SU-DHL-6 (cell line): ENCODE measurements at regions not wholly inside any gene's neighbourhood (a gene's known extent, or its start where the extent isn't known, plus 50 kb on each side); places are given as distances from the start of the nearest gene placed in this dataset.

Experiments
- H2AFZ ChIP-seq: fragments of 200-600 bp; sonication (generic); 2 replicates; pipeline ENCODE4 v1.6.1; 2014; ENCODE audit warnings: low read depth, mild to moderate bottlenecking, moderate library complexity, mixed read lengths, antibody characterized with exemption, low read length; ENCODE audit not compliant: severe bottlenecking
- H3F3A ChIP-seq: fragments of 200-600 bp; shearing (Covaris generic); 2 replicates; pipeline ENCODE4 v1.6.0; 2016; ENCODE audit warnings: antibody characterized with exemption, mild to moderate bottlenecking; ENCODE audit not compliant: insufficient read depth
- H3K27ac ChIP-seq: fragments of 200-600 bp; sonication (generic); 2 replicates; pipeline ENCODE4 v1.5.1; 2016; ENCODE audit warnings: low read depth, mild to moderate bottlenecking, low read length, moderate library complexity, mixed read lengths
- H3K27me3 ChIP-seq: fragments of 200-600 bp; sonication (generic), shearing (Covaris generic); 2 replicates; pipeline ENCODE4 v1.6.0; 2014; ENCODE audit warnings: mild to moderate bottlenecking, low read length
- H3K36me3 ChIP-seq: fragments of 200-600 bp; sonication (generic); 2 replicates; pipeline ENCODE4 v1.6.1; 2014; ENCODE audit warnings: mild to moderate bottlenecking, low read length, mixed read lengths
- H3K4me2 ChIP-seq: fragments of 300-600, 200-600 bp; shearing (Covaris generic), sonication (generic); 2 replicates; pipeline ENCODE4 v1.6.0; 2014; ENCODE audit warnings: low read length, low read depth, mild to moderate bottlenecking; ENCODE audit not compliant: poor library complexity, severe bottlenecking
- H3K4me3 ChIP-seq: fragments of 200-600 bp; sonication (generic); 2 replicates; pipeline ENCODE4 v1.5.1; 2014; ENCODE audit warnings: antibody characterized with exemption, low read length, mild to moderate bottlenecking, mixed read lengths; ENCODE audit not compliant: insufficient read depth, poor library complexity, severe bottlenecking
- H3K79me2 ChIP-seq: fragments of 200-600 bp; sonication (generic); 2 replicates; pipeline ENCODE4 v1.6.1; 2014; ENCODE audit warnings: mild to moderate bottlenecking, low read length, moderate library complexity; ENCODE audit not compliant: insufficient read depth
- H3K9ac ChIP-seq: fragments of 200-600 bp; sonication (generic); 2 replicates; pipeline ENCODE4 v1.7.0; 2014; ENCODE audit warnings: mild to moderate bottlenecking, low read length
- H3K9me2 ChIP-seq: fragments of 200-600 bp; sonication (generic); replicated peaks from 2 replicates; pipeline ENCODE4 v1.6.1; 2014; ENCODE audit warnings: low read length; ENCODE audit not compliant: insufficient read depth
- H3K9me3 ChIP-seq: fragments of 200-600 bp; sonication (generic); 2 replicates; pipeline ENCODE4 v1.6.1; 2014; ENCODE audit warnings: low read length, mixed read lengths; ENCODE audit not compliant: insufficient read depth
- H4K20me1 ChIP-seq: fragments of 200-600 bp; sonication (generic); 2 replicates; pipeline ENCODE4 v1.6.1; 2014; ENCODE audit warnings: low read depth, mild to moderate bottlenecking, antibody characterized with exemption, low read length, moderate library complexity, mixed read lengths
- CTCF ChIP-seq: fragments of 200-600 bp; sonication (generic); IDR thresholded peaks from one replicate; pipeline ENCODE4 v1.5.1; 2017; ENCODE audit warnings: antibody characterized with exemption, mild to moderate bottlenecking, low read length, moderate library complexity; ENCODE audit not compliant: insufficient read depth, poor library complexity, severe bottlenecking
- EZH2phosphoT487 ChIP-seq: fragments of 200-600 bp; sonication (generic), shearing (Covaris generic); conservative IDR thresholded peaks from 2 replicates; pipeline ENCODE4 v1.6.1; 2018; ENCODE audit warnings: mild to moderate bottlenecking, antibody characterized with exemption, low read length, moderate library complexity, mixed read lengths

DNA sequence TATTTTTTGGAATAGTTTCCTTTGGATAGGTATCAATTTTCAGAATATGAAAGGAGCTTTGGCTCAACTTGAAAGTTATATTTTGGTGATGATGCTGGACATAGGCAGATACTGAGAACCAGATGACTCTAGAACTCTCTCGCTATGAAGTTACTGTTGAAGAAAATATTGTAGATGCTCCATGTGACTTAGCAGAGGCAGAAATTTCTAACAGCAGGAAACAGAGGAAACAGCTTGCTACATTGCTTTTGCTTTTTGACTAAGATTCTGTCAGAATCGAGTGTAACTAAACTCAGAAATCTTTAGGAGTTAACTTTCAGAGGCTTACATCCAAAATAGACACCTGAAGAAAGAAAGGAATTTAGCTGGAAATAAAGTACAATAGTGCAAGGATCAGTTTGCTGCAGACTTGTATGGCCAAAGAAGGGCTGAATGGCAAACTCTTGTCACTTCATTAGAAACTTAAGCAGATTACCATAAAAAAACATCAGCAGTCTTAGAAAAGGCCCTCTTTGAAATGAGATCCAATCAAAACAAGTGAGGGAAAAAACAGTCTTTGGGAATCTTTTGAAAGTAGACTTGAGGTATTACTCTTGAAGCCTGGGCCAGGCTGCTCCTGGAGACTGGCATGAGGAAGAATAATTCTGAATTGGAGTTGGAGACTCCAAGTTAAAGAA is 911.8 kb downstream of the FSCB start:
- Histone ChIP-seq H4K20me1 (no peaks in the 10 kb centered on the region), H3K36me3 (no peaks in the 10 kb centered on the region), H3K9ac (no peak overlapping the region), H3K79me2 (no peaks in the 10 kb centered on the region), H3K9me3 (no peaks in the 10 kb centered on the region; the same call in 1 of the 2 replicates), H3K27ac (no peak overlapping the region), H3F3A (no peaks in the 10 kb centered on the region), H3K27me3 (no peaks in the 10 kb centered on the region), H3K9me2 (no peaks in the 10 kb centered on the region), H3K4me2 (no peak overlapping the region), H2AFZ (no peak overlapping the region), H3K4me3 (no peak overlapping the region)
- TF ChIP-seq EZH2phosphoT487 (no peak), CTCF (no peak)

DNA sequence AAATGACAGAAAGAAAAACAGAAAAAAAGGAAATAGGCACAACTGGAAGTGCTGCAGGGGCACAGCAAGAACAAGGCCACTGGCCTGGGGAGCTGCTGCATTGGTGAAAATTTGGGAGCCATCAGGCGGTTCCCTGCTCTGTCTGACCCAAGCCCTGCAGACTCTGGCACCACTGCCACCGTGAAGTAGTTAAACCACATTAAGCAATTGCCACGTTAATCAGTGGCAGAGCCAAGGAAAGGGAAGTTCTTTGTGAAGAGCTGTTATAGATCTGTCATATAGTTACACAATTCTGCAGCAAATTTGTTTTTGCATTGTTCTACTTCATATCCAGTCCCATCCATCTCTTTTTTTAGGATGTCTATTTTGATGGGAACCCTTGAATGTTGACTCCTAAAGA is 915.3 kb downstream of the FSCB start:
- no peaks in the 10 kb centered on the region for H3K9me2 ChIP-seq
- TF ChIP-seq CTCF = no peak
- no peak for TF ChIP-seq EZH2phosphoT487
- H3K27me3 ChIP-seq = no peaks in the 10 kb centered on the region
- no peaks in the 10 kb centered on the region for H4K20me1 ChIP-seq
- no peaks in the 10 kb centered on the region for H3K36me3 ChIP-seq
- no peaks in the 10 kb centered on the region; the same call in 1 of the 2 replicates for H3K9me3 ChIP-seq
- no peak overlapping the region for H3K4me3 ChIP-seq
- no peaks in the 10 kb centered on the region for H3K79me2 ChIP-seq
- peak overlapping the region; percentile 77 for H2AFZ ChIP-seq
- H3K9ac ChIP-seq = no peak overlapping the region
- no peak overlapping the region for H3K4me2 ChIP-seq
- H3K27ac ChIP-seq = no peak overlapping the region
- H3F3A ChIP-seq = no peaks in the 10 kb centered on the region

GRCh38 chr14:43587183-43587582 is 919.9 kb downstream of the FSCB start:
- Histone ChIP-seq H3K9me2 (no peaks in the 10 kb centered on the region), H3K9ac (no peak overlapping the region), H3K79me2 (no peaks in the 10 kb centered on the region), H3F3A (no peaks in the 10 kb centered on the region), H4K20me1 (no peaks in the 10 kb centered on the region), H3K27ac (no peak overlapping the region), H3K4me3 (no peak overlapping the region), H3K4me2 (no peak overlapping the region), H2AFZ (peak overlapping the region; percentile 60), H3K9me3 (peaks cover 9% of the 10 kb centered on the region; the same call in 1 of the 2 replicates), H3K36me3 (no peaks in the 10 kb centered on the region), H3K27me3 (no peaks in the 10 kb centered on the region)
- TF ChIP-seq EZH2phosphoT487 = no peak
- no peak for TF ChIP-seq CTCF
